ENCODE measurements at regions not wholly inside any gene's neighbourhood (a gene's known extent, or its start where the extent isn't known, plus 50 kb on each side); places are given as distances from the start of the nearest gene placed in this dataset.

DNA sequence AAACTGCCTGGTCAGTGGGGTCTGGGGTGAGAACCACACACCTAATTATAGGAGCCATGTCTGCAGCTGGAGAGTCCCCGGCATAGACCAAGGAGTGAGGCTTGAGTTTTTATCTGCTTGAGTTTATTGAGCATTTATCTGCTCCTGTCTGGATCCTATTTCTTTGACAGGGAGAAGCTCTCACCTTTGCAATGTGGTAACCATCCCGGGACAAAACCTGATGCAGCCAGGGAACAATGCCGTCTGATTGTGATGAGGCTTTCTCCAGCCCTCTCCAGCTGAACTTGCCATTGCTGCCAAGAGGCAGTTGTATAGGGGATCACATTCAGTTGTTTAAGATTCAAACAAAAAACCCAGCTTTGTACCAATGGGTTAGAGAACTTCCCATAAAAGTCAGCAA is 324.4 kb downstream of the TSN start (continued):
- TF ChIP-seq CHD7 (IDR thresholded peaks at IDR 0.05; ENCODE audit: insufficient replicate concordance, low read length), result no peak
